LNCAP (cell line): ENCODE measurements at regions not wholly inside any gene's neighbourhood (a gene's known extent, or its start where the extent isn't known, plus 50 kb on each side); places are given as distances from the start of the nearest gene placed in this dataset.

ENCODE experiments used
- TF ChIP-seq, protein P1 (sequence below): fragments of 450-650 bp; IDR thresholded peaks from 2 replicates; pipeline ENCODE4 v1.5.1; 2017; ENCODE audit warnings: mild to moderate bottlenecking

DNA sequence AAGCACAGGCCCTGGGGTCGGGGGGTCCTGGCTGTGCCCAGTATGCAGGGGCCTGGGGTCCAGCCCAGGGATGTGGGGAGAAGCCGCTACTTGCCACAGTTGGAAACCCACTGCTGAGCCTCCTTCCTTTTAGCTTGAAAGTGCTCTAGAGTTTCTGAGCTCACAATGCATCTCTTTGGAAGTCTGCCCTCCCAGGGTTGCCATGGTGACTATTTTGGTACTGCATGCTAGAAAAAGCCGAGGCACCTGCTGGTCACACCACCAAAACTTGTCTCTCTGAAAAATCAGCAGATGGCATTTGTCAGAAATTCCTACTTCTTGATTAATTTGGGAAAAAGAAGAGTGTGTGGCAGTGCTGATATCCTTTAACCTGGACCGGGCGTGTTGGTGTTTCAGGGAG, 151.8 kb downstream of the SEC61B start:
- TF ChIP-seq, protein P1, sequence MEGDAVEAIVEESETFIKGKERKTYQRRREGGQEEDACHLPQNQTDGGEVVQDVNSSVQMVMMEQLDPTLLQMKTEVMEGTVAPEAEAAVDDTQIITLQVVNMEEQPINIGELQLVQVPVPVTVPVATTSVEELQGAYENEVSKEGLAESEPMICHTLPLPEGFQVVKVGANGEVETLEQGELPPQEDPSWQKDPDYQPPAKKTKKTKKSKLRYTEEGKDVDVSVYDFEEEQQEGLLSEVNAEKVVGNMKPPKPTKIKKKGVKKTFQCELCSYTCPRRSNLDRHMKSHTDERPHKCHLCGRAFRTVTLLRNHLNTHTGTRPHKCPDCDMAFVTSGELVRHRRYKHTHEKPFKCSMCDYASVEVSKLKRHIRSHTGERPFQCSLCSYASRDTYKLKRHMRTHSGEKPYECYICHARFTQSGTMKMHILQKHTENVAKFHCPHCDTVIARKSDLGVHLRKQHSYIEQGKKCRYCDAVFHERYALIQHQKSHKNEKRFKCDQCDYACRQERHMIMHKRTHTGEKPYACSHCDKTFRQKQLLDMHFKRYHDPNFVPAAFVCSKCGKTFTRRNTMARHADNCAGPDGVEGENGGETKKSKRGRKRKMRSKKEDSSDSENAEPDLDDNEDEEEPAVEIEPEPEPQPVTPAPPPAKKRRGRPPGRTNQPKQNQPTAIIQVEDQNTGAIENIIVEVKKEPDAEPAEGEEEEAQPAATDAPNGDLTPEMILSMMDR, result no peak

DNA sequence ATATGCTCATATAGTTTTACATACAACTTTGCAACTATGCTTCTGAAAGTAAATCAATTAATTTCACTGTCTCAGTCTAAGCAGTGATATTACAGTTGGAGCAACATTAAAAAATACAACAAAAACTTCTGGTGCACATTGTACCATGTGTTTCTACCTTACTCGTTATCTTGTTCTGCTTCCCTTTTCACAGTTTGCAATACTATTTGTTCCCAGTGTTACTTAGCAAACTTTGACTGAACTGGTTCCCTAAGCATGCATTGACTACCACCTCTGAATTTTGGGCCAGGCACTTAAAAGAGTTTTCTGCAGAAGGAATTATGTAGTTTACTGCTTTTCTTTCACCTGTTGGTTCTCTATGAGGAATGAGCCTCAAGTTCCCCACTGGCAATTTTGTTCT, 152.7 kb downstream of the SEC61B start:
- TF ChIP-seq, protein P1, result no peak

DNA sequence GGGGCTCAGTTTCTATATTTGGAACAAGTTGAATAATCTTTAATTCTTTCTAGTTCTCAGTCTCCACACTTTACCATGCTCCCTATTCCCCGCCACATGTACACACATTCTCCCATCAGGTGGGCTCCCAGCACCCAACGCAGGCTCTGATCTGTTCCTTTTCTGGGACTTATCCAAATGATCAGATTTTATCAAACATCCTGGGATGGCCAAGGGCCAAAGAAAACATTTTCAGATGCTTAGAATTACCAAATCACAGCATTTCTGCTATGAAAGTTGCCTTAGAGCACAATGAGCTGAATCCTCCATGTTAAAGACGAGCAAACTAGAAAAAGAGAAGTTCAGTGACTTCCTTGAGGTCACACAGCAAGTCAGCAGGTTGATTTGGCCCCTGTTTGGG, 153.4 kb downstream of the SEC61B start:
- TF ChIP-seq, protein P1, result no peak

DNA sequence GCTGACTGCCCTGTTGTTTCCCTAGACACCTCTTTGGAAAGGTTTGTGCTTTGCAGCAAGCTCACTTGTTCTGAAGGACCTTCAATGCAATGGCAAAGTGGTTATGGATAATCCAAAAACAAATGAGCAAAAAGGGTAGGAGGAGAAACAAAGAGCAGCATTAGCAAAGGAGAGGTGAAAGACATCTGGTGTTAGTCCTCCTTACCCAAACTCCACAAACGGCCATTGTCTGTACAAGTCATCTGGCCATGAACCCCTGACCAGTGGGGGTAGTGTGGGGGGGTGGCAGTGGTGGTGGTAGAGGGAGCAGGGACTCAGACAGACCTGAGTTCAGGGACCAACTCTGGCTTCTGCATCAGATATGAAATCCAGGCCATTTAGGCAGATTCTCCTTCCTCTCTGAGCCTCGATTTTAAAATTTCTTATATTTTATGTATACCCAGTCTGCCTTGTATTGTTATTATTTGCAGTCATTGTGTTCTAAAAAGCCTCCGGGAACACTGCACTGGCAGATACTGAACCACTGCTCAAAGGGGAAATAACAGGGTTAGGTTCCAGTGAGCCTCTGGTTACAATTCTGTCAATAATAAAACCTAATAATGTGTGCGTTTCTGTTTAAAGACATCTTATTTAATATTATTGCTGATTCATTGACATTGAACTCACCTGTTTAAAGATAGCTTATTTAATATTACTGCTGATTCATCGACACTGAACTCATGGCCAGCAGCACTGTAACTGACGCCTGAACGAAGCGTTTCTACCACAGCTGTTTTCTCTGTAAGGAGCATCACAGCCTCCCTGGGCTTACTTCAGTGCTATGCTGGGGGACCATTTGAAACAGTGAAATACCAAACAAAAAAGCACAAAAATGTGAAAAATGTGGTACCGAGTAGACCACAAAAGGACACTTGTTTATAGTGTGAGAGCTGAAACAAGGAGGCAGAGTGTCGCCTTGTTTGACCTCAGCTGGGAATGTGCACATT, 156.0 kb downstream of the SEC61B start:
- TF ChIP-seq, protein P1, result no peak

DNA sequence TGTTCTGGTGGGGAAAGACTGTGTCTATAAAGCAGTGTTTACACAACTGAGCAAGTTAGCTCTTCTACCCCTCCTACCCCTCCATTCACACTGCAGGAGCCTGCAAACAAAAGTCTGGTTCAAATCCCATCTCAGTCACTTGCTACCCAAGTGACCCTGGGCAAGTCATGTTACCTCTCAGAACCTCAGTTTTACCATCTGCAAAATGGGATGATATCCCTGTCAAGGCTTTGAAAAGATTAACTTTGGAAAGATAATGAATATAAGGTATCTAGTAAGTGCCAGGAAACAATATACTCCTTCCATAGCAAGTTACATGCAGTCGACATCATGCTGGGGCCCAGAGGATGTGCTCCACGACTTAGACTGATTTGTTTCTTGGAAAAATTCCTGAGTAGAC, 161.5 kb downstream of the SEC61B start:
- TF ChIP-seq, protein P1, result no peak

DNA sequence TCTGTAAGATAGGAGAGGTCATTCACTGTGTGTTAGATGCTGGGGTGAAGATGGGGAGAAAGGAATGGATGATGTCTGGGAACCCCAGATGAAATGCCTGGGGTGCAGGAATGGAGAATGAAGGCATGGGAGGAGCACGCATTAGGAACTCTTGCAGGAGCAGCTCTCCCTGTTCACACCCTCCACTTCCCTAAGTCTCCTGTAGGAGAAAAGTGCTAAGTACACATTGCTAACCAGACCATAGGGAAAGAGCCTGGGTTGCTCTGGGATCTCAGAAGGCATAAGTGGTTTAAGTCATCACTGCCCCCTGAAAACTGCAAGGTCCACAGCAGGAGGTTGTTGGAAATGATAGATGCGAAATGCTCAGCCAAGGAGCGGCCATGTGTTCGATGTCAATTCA, 163.1 kb downstream of the SEC61B start:
- TF ChIP-seq, protein P1, result no peak

DNA sequence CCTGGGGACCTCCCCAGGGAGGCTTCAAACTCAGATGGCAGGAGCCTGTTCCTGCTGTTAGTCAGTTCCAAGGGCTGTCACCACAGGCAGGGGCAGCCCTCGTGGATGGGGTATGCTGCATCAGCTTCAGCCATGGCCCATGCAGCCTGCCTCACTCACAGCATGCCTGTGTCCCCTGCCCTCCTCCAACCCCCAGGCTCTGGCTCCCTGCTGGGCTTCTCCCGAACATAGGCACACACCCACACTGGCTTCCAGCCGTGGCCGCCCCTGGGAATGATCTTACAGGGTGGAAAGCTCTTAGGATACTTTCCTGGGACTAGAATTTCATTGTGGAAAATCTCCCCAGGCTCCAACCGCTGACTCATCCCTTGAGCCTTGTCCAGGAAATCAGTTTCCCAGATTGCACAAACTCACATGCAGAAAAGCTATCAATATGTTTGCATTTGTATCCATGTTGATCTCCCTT, 163.8 kb downstream of the SEC61B start:
- TF ChIP-seq, protein P1, result no peak
